Progenitor cell of endocrine pancreas (in vitro differentiated cells): ENCODE measurements at regions not wholly inside any gene's neighbourhood (a gene's known extent, or its start where the extent isn't known, plus 50 kb on each side); places are given as distances from the start of the nearest gene placed in this dataset.

Experiments
- DNase-seq: peaks from one replicate; pipeline ENCODE4 v3.0.0; 2021; ENCODE audit warnings: low spot score; ENCODE audit not compliant: unreplicated experiment
- H3K27ac Mint-ChIP-seq: 2 replicates; pipeline ENCODE4 v1.8.0; 2021; ENCODE audit warnings: mild to moderate bottlenecking, moderate library complexity, mixed read lengths
- H3K27me3 Mint-ChIP-seq: 2 replicates; pipeline ENCODE4 v1.8.0; 2021; ENCODE audit warnings: mixed read lengths
- H3K36me3 Mint-ChIP-seq: 2 replicates; pipeline ENCODE4 v1.8.0; 2022; ENCODE audit warnings: mixed read lengths; ENCODE audit not compliant: insufficient read depth
- H3K4me1 Mint-ChIP-seq: 2 replicates; pipeline ENCODE4 v1.8.0; 2021; ENCODE audit warnings: low read depth, mixed read lengths
- H3K4me3 Mint-ChIP-seq: 2 replicates; pipeline ENCODE4 v1.8.0; 2021; ENCODE audit warnings: low read depth, mild to moderate bottlenecking, moderate library complexity, mixed read lengths
- H3K9me3 Mint-ChIP-seq: 2 replicates; pipeline ENCODE4 v1.8.0; 2021; ENCODE audit warnings: low read depth, mixed read lengths
- CTCF ChIP-seq: fragments of 200-600 bp; sonication (generic); IDR thresholded peaks from one replicate; pipeline ENCODE4 v1.5.0; 2021; ENCODE audit warnings: antibody characterized with exemption, mild to moderate bottlenecking; ENCODE audit not compliant: unreplicated experiment

- TF ChIP-seq CTCF, result no peak
- Mint-ChIP-seq H3K4me1 (no peaks in the 10 kb centered on the region), H3K4me3 (no peak overlapping the region), H3K27ac (no peak overlapping the region), H3K36me3 (no peaks in the 10 kb centered on the region), H3K27me3 (no peaks in the 10 kb centered on the region), H3K9me3 (peaks cover 3% of the 10 kb centered on the region)
- no peak for DNase-seq
Measured at GRCh38 chrX:40938423-40938822, 146.8 kb upstream of the USP9X start.

- Mint-ChIP-seq H3K27ac (no peak overlapping the region), H3K4me1 (no peaks in the 10 kb centered on the region), H3K4me3 (no peak overlapping the region), H3K36me3 (peaks cover 2% of the 10 kb centered on the region), H3K27me3 (no peaks in the 10 kb centered on the region), H3K9me3 (peaks cover 3% of the 10 kb centered on the region)
- no peak for TF ChIP-seq CTCF
- no peak for DNase-seq
Measured at GRCh38 chrX:40943093-40943641, 142.1 kb upstream of the USP9X start.

- H3K36me3 Mint-ChIP-seq, result peaks cover 2% of the 10 kb centered on the region
Measured at GRCh38 chrX:40945361-40945713, 139.9 kb upstream of the USP9X start.

GRCh38 chrX:40947276-40947675, 138.0 kb upstream of the USP9X start:
- no peaks in the 10 kb centered on the region for H3K27me3 Mint-ChIP-seq
- peaks cover 2% of the 10 kb centered on the region for H3K36me3 Mint-ChIP-seq
- H3K27ac Mint-ChIP-seq, result no peak overlapping the region
- no peaks in the 10 kb centered on the region for H3K4me1 Mint-ChIP-seq
- H3K4me3 Mint-ChIP-seq, result no peak overlapping the region
- TF ChIP-seq CTCF, result no peak
- DNase-seq, result no peak
- peaks cover 13% of the 10 kb centered on the region for H3K9me3 Mint-ChIP-seq

More at GRCh38 chrX:40945361-40945713, 139.9 kb upstream of the USP9X start:
- Mint-ChIP-seq H3K9me3 (peaks cover 9% of the 10 kb centered on the region), H3K4me1 (no peaks in the 10 kb centered on the region), H3K4me3 (no peak overlapping the region), H3K27me3 (no peaks in the 10 kb centered on the region), H3K27ac (no peak overlapping the region)
- TF ChIP-seq CTCF, result no peak
- DNase-seq, result no peak

- Mint-ChIP-seq H3K27ac (no peak overlapping the region), H3K4me3 (no peak overlapping the region), H3K36me3 (peaks cover 2% of the 10 kb centered on the region), H3K4me1 (no peaks in the 10 kb centered on the region), H3K27me3 (no peaks in the 10 kb centered on the region), H3K9me3 (peaks cover 13% of the 10 kb centered on the region)
- no peak for DNase-seq
- TF ChIP-seq CTCF, result no peak
Measured at GRCh38 chrX:40949071-40949470, 136.2 kb upstream of the USP9X start.
